GM18867 (cell line): ENCODE measurements at regions not wholly inside any gene's neighbourhood (a gene's known extent, or its start where the extent isn't known, plus 50 kb on each side); places are given as distances from the start of the nearest gene placed in this dataset.

Experiments
- ATAC-seq: cut with Tn5 transposase; IDR thresholded peaks from one replicate; pipeline ENCODE4 v1.9.1; 2021; ENCODE audit warnings: mild to moderate bottlenecking, moderate library complexity; ENCODE audit not compliant: unreplicated experiment

DNA sequence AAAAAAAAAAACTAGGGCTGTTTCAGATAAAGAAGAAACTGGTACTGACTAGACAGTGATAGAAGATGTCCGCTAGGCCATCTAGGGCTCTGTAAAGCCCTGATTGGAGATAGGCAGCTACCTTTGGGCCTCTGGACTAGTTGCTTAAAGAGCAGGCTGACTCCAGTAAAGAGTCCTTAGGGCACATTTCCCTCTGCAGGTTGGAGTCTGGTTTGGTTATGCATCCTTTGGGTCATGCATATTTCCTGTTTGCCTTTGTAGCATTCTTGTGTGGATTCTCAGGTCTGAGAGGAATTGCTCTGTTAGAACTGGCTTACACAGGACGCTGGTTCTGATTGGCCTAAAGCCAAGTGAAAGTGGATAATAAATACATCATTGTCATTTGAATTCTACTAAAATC is 165.5 kb upstream of the LRRN1 start:
- ATAC-seq, result no peak

DNA sequence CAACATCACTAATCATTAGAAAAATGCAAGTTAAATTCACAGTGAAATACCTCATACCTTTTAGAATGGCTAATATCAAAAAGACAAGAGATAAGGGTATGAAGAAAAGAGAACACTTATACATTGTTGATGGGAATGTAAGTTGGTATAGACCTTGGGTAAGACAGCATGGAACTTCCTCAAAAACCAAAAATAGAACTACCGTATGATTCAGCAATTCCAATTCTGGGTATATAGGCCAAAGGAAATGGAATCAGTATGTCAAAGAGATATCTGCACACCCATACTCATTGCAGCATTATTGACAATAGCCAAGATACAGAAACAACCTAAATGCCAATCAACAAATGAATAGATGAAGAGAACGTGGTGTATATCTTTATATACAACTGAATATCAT is 166.8 kb upstream of the LRRN1 start:
- ATAC-seq, result no peak

DNA sequence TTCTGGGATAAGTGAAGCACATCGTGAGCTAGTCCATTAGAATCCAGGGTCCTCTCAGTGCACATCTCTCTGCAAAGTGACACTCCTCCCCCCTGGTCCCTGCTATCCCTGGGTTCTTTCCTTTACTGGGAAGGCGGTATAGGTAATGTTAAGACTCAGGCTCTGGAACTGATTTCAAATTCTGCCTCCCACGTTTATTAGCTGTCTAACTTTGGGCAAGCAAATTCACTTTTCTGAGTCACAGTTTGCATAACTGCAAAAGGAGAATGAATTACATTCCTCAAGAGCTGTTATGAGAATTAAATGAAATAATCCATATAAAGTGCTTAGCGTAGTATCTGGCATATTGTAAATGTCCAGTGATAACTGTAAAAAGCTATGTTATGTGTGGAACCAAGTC is 168.1 kb upstream of the LRRN1 start:
- no peak for ATAC-seq

DNA sequence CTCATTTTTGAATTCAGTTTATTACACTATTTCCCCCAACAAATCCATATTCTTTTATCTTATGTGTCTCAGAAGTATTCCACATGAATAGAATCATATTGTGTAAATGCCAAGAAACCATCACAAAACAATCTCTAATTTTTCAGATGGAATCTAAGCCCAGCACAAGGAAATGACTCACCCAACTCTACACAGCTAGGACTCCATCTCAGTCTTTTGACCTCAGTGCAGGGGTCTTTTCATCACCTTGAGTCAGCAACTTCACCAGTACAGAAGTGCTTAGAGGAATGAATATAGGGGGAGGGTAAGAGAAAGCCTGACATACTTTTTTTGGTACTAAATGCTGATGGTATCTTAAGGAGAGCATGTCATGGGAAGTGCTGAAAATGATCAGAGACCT is 169.3 kb upstream of the LRRN1 start:
- no peak for ATAC-seq

DNA sequence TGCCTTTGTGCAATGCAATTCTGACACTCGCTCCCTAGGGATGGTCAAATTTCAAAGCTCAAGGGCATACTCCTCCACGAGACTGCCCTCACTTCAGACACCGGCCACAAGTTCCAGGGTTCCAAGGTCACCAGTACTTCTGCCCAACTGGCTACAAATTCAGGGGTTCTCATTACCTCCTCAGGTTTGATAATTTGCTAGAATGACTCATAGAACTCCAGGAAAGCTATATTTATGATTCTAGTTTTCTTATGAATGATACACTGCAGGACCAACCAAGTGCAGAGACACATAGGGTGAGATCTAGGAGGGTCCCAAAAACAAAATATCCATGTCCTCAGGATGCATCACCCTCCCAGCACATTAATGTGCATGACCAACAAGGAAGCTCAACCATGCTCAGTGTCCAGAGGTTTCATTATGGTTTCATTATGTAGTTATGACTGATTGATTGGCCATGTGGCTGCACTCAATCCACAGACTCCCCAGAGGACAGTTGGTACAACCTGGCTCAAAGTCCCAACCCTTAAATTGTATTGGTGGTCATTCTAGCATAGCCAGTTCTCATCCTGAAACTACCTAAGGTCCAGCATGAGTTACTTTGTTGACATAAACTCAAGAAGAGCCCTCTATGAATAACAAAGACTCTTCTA is 170.4 kb upstream of the LRRN1 start:
- peak; percentile 79 for ATAC-seq

DNA sequence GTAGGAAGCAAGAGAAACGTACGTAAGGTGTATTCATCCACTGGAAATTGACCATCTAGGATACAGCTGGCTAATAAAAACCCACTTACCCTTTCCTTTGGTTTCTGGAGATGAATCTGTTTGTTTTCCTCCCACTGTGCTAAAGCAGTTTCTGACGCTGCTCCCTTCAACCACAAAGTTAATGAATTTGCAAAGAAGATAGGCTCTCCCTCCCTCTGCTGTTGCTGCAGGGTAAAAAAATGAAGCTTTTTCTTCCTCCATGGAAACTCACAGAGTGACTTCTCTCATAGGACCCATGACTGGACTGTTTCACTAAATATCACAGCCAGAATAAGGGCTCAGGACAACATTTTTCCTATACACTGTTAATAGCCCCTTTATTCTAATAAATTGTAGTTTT is 172.1 kb upstream of the LRRN1 start:
- no peak for ATAC-seq

DNA sequence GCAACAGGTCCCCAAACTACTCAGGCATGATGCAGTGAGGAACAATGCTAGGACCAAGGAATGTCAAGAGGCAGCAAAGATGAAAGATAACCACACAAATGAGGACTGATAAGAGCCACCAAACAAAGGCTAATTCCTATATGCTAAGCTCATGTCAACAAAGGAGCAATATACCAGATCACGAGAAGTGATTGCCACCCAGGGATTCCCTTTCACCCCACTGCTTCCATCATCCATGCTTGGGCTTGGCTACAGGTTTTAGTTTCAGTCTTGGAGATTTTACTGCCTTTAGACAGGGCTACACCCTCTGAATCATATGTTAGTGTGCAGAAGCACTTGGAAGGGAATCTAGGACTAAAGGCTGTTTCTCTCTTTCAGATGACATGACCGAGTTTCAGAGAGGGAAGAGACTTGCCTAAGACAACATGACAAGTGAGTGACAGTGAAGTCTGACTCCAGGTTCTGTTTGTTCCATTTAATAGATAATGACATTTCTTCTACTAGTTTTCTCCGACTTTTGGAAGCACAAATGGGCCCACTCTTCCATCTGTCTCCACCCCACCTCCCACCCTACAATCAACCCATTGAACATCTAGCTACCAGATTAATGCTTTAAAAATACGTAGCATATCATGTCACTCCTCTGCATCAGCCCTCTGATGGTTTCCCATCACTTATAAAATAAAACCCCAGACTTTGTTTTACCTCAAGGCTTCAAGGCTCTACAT is 173.5 kb upstream of the LRRN1 start:
- ATAC-seq, result no peak

DNA sequence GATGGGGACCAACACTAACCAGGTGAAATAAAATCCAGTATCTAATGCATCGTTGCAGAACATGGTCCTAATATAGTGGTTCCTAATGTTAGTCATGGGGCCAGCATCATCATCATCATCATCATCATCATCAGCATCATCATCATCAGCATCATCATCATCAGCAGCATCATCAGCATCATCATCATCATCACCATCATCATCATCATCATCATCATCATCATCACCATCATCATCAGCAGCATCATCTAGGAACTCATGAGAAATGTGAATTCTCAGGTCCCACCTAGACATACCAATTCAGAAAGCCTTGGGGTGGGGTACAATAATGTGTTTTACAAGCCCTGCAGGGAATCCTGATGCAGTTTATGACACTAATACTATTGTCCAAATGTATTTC is 179.4 kb upstream of the LRRN1 start:
- no peak for ATAC-seq

DNA sequence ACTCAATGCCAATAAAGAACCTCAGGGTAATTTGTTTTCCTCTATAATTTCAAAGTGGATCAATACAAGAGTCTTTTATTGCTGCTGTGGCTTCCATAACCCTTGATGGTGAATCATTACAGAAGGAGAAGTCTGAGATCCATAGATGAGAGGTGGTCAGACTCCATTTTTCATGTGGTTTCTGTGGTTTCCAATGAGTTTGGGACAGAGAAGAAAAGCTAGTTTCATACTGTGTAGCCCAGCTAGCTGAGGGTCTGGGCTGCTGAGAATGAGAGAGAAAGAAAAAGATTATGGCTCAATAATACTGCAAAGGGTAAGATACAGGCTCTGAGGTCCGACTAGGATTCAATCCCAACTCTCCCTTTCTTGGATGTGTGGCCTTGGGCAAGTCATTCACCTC is 180.6 kb upstream of the LRRN1 start:
- ATAC-seq, result no peak

DNA sequence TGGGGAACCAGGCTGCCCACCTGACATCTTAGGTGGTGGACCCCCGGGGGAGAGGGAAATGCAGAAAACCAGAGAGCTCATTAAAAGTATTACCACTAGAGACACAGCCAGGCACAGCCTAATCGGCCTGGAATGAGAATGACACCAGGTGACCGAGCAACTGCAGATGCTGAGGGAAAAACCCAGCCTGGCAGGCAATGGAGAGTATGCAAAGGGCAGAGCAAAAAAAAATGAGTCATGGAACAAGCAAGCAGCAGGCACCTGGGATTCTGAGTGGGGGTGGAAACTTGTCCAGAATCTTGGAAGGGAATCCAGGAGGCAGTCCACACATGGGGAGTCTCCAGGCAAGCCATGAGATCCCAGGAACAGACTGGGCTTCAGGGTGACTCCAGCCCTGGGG is 183.7 kb upstream of the LRRN1 start:
- no peak for ATAC-seq

DNA sequence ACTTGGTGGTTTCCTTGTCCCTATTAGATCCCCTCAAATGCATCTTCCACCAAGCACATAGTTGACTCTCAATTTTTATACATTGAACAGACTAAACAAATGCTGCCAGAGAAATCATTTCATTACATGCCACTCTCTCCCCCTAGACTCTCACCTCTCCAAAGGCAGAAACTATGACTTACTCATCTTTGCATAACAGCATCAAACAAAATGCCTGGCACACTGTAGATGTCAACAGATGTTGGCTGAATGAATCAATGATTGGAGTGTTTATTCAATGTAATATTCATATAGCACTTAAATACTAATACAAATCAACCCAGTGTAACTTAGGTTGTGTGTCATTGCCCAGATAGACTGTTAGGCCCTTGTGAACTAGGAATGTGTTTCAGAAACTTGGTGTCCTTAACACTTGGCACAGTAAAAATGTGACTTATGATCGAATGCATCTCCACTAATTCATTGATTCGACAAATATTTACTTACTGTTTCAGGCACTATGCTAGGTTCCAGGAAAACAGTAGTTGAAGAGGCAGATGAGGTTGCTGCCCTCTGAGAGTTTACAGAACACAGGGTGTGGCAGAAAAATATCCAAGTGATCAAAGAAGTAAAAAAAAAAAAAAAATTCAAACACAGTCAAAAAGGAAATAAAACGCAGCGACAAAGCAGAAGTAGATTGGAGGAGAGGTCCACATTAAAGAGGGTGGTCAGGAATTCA is 188.5 kb upstream of the LRRN1 start:
- ATAC-seq, result no peak

DNA sequence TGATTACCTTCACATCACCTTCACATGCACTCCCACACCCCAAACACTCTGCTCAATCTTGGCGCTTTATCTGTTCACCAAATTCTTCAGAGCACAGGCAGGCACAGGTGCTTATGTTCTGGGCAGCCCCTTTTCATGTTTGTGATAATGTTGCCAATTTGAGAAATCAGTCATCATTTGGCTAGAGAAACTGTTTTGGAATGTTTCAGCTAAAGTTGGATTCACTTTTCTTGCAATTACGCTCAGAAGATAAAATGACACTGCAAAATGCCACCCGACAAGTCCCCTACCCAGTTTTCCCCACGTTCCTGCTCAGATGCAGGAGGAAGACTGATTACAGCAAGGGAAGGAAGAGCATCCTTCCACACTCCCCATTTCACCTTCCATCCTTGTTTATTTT is 192.9 kb upstream of the LRRN1 start:
- ATAC-seq, result no peak

DNA sequence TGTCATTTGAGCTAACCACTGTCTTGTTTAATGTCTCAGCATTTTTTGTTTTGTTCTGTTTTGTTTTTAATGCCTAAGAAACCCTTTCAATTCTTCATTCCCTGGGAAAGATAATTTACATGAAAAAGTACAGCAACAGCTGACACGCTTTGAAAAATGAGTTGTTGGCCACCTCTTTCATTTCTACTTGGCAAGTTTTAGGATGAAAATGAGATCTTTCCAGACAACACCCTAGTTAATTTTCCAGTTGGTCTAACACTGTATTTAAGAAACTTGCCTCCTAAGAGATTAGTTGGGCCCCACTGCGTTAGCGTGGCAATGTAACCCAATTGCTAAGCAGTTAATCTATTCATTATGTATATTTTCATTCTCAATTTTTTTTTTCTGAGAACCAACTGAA is 194.0 kb upstream of the LRRN1 start:
- ATAC-seq, result no peak

DNA sequence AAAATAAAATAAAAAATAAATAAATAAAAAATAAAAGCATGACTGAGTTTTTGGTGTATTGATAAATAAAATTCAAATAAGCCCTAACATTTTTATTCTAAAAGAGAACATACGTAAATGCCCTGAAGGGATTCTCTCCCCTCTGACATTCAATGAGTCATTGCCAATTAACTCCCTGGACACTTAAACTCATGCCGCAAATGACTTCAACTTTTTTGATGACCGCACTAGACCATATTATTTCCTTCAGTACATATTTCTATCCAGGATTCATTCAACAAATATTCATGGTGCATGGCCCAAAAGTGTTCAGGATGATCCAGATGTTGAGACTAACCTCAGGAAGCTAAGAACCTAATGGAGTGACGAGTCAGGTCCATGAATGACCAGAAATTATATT is 195.9 kb upstream of the LRRN1 start:
- ATAC-seq, result no peak

DNA sequence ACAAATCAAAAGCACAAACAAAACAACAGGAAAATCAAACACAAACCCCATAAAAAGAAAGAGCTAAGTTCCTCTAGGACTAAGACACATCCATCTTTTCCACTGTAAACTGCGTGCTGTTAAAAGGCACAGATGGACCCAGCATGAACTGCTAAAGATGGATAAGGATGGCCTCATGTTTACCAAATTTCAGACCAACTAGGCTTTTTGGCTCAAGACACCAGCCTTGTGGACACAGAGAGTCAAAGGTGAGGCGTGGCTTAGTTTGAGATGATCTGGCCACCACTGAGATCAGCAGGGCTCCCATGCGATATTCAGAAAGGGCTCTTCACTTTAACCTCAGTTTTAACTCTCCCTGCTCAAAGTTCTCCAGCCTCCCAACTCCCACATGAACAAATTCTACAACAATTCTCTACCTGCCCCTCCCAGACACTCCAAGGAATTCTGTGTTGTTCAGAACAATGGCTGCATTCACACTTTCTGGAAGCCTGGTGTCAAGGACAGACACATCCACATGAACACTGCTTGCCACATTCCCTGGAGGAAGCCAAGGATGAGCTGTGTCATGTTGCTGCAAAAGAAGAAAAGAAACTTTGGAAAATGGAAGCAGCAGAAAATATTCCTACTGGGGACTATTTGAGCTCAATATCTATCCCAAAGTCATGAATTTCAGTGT is 198.4 kb upstream of the LRRN1 start:
- ATAC-seq, result no peak

DNA sequence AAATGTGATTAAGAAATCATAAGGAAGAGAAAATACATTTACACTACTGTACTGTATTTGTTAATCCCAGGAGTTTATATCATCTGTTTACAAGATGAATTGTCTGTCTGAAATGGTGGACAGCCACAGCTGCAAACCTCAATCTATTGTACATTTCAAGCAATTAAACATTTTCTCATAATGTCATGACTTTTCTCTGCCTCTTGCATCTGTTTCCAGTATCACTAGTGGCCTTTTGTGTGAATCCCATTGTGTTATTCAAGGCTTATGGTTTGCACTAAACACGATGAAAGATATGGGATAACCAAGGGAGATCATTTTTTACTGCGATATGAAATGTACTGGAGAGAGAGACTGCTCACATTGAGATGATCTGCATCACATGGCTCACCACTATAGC is 200.2 kb upstream of the LRRN1 start:
- no peak for ATAC-seq

DNA sequence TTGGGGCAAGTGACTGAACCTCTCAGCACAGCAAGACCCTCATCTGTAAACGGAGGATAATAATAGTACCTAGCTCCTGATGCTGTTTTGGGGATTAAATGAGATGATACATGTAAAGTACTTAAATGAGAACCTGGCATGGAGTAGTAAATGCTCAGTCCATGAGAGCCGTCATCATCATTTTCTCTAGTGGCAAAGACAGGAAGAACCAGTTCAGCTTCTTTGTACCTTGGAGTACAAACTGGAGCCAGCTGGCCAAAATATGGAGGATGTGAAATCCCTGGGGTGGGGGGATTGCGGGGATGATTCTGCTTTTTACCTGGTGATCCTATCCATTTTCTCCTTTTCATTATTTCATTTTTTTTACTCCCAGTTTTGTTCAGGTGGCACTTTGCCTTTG is 204.2 kb upstream of the LRRN1 start:
- no peak for ATAC-seq

DNA sequence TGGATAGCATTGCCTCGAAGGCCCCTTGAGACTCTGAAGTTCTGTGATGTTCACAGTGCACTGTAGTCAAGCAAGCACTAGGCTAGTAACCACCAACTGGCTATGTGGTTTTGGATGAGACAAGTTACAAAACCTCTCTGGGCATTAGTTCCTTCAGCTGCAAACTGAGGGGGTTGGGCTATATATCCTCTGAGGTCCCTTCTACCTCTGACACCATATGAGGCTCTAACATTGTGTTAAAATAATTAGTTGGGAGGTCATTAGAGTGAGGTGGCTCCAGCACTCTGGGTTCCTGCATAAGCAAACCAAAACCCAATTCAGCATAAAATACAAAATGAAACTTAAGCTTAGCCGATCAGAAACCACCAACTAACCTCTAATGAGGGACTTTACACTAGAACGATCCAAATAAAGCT is 209.5 kb upstream of the LRRN1 start:
- peak; percentile 76 for ATAC-seq

DNA sequence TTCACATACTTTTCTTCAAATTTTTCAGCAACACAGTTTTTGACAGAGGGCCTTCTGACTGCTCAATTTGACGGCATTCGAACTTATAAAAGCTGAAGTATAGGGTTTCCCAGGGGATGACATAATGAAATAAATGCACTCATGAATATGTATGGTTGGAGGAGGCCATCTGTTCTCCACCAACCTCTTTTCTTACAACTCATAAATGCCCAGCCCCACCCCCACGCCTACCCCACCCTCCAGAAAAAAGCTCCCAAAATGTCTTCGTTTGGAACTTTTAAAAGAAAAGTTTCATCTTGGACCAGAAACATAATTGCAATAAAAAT is 211.6 kb upstream of the LRRN1 start:
- ATAC-seq, result no peak

DNA sequence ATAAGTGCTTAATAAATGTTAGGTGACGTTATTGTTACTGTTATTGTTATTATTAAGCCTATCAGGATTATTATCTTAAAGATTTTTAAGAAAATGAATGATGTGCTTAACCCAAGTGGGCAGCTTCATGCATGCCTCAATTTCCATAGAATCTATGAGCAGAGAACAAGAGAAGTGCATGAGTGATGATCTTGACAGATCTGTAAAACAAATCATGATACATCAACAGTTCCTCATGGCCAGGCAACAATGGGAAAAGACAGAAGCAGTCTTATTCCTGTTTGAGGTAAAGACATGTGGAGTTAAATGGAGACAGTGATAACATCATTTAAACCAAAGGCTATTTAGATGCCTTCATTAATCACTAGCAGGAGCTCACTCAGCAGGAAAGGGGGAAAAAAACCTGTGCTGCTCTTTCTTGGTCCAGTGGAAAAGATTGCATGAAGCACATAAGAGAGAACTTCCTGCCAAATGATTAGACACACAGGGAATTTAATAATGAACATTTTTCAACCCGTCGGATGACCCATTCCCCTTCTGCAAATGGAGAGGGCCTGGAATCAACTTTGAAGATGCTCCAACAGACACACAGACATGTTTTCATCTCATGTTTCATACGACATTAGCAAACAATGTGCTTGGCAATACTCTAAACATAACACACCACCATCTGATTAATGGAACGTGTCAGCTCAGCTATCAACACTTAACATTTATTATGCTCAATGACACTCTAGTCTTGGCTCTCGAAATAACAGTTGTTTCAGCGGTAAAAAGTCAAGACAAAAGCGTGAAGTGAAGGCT is 212.2 kb upstream of the LRRN1 start:
- no peak for ATAC-seq

DNA sequence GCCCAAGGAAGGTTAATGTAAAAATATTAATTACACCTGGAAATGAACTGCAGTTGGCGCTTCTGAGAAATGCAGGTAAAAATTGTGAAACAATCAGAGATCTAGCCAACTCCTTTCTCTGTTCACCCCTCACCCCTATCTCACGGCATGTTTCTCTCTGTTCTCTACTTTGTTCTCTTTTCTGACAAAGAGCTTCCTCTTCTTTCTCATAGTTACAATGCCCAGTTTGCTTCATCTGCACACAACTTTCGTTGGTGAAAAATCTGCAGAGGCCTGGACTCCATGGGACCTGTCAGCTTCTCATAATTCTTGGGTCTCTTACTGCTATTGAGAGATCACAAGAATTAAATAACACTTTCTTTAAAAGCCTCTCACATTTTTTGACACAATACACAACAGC is 212.9 kb upstream of the LRRN1 start:
- ATAC-seq, result no peak
